ENCODE measurements at regions not wholly inside any gene's neighbourhood (a gene's known extent, or its start where the extent isn't known, plus 50 kb on each side); places are given as distances from the start of the nearest gene placed in this dataset.

GRCh38 chr12:127230843-127231260 is 1036.1 kb upstream of the TMEM132C start:
- no peak for DNase-seq

- no peak for DNase-seq
Observed at GRCh38 chr12:127231371-127231770, 1035.6 kb upstream of the TMEM132C start.

GRCh38 chr12:127233016-127233415 is 1034.0 kb upstream of the TMEM132C start:
- no peak for DNase-seq

GRCh38 chr12:127235761-127236160 is 1031.2 kb upstream of the TMEM132C start:
- no peak for DNase-seq

- DNase-seq: no peak
Observed at GRCh38 chr12:127236491-127236890, 1030.5 kb upstream of the TMEM132C start.

- DNase-seq: no peak
Observed at GRCh38 chr12:127237151-127237550, 1029.8 kb upstream of the TMEM132C start.

- no peak for DNase-seq
Observed at GRCh38 chr12:127238107-127238506, 1028.9 kb upstream of the TMEM132C start.

- DNase-seq: no peak
Observed at GRCh38 chr12:127239781-127240180, 1027.2 kb upstream of the TMEM132C start.

GRCh38 chr12:127240249-127240929 is 1026.6 kb upstream of the TMEM132C start:
- no peak for DNase-seq

- no peak for DNase-seq
Observed at GRCh38 chr12:127241072-127241817, 1025.7 kb upstream of the TMEM132C start.

GRCh38 chr12:127245009-127245408 is 1022.0 kb upstream of the TMEM132C start:
- DNase-seq: no peak

GRCh38 chr12:127245437-127245836 is 1021.5 kb upstream of the TMEM132C start:
- no peak for DNase-seq

GRCh38 chr12:127247937-127248336 is 1019.0 kb upstream of the TMEM132C start:
- DNase-seq: no peak

- DNase-seq: no peak
Observed at GRCh38 chr12:127249428-127249827, 1017.5 kb upstream of the TMEM132C start.

- DNase-seq: no peak
Observed at GRCh38 chr12:127253797-127254327, 1013.1 kb upstream of the TMEM132C start.

GRCh38 chr12:127254420-127254955 is 1012.5 kb upstream of the TMEM132C start:
- no peak for DNase-seq

GRCh38 chr12:127257366-127257935 is 1009.5 kb upstream of the TMEM132C start:
- no peak for DNase-seq

GRCh38 chr12:127260531-127260930 is 1006.4 kb upstream of the TMEM132C start:
- no peak for DNase-seq

- no peak for DNase-seq
Observed at GRCh38 chr12:127260999-127261398, 1006.0 kb upstream of the TMEM132C start.

- no peak for DNase-seq
Observed at GRCh38 chr12:127262615-127263014, 1004.4 kb upstream of the TMEM132C start.

- no peak for DNase-seq
Observed at GRCh38 chr12:127263621-127264020, 1003.3 kb upstream of the TMEM132C start.

- DNase-seq: no peak
Observed at GRCh38 chr12:127267128-127267527, 999.8 kb upstream of the TMEM132C start.

- no peak for DNase-seq
Observed at GRCh38 chr12:127268213-127268612, 998.8 kb upstream of the TMEM132C start.
